ENCODE measurements at regions not wholly inside any gene's neighbourhood (a gene's known extent, or its start where the extent isn't known, plus 50 kb on each side); places are given as distances from the start of the nearest gene placed in this dataset.

- Histone ChIP-seq H3K4me3 (ENCODE audit: low read length in 2 of 2) (no peak overlapping the region), H3K36me3 (ENCODE audit: control insufficient read depth in 1 of 2, insufficient read depth in 2 of 2, low read length in 1 of 2) (no peaks in the 10 kb centered on the region), H3K27ac (ENCODE audit: low read depth in 1 of 2, low read length in 2 of 2) (no peak overlapping the region), H3K9me3 (ENCODE audit: control insufficient read depth, low read length) (no peaks in the 10 kb centered on the region), H3K27me3 (ENCODE audit: control insufficient read depth in 1 of 2, insufficient read depth in 2 of 2, low read length in 1 of 2) (no peaks in the 10 kb centered on the region), H3K4me1 (ENCODE audit: control insufficient read depth in 1 of 2, insufficient read depth in 2 of 2, low read length in 2 of 2) (no peaks in the 10 kb centered on the region)
- 81 to 84% methylated on average over 3 of the region's 3 CpGs for WGBS, 2 donors
- DNase-seq (no peak), ATAC-seq (ENCODE audit: low FRiP score) (no peak)
- intact Hi-C loops (cut with DNase I): no loop called here
Observed at GRCh38 chrX:7244405-7244804, 96.5 kb upstream of the PUDP start.

GRCh38 chrX:7242613-7243012 lies 94.7 kb upstream of the PUDP start:
- H3K36me3 ChIP-seq (ENCODE audit: control insufficient read depth in 1 of 2, insufficient read depth in 2 of 2, low read length in 1 of 2): no peaks in the 10 kb centered on the region
- ATAC-seq (ENCODE audit: low FRiP score): no peak

GRCh38 chrX:7240929-7241328 lies 93.0 kb upstream of the PUDP start:
- Histone ChIP-seq H3K27me3 (ENCODE audit: control insufficient read depth in 1 of 2, insufficient read depth in 2 of 2, low read length in 1 of 2) (no peaks in the 10 kb centered on the region), H3K9me3 (ENCODE audit: control insufficient read depth, low read length) (no peaks in the 10 kb centered on the region), H3K4me1 (ENCODE audit: control insufficient read depth in 1 of 2, insufficient read depth in 2 of 2, low read length in 2 of 2) (no peaks in the 10 kb centered on the region), H3K36me3 (ENCODE audit: control insufficient read depth in 1 of 2, insufficient read depth in 2 of 2, low read length in 1 of 2) (no peaks in the 10 kb centered on the region), H3K4me3 (ENCODE audit: low read length in 2 of 2) (no peak overlapping the region), H3K27ac (ENCODE audit: low read depth in 1 of 2, low read length in 2 of 2) (no peak overlapping the region)
- DNase-seq (no peak), ATAC-seq (ENCODE audit: low FRiP score) (no peak)
- intact Hi-C loops (cut with DNase I): no loop called here
- 85 to 93% methylated on average over 2 of the region's 2 CpGs for WGBS, 2 donors

More at GRCh38 chrX:7242613-7243012, 94.7 kb upstream of the PUDP start:
- intact Hi-C loops (cut with DNase I): no loop called here
- H3K4me1 ChIP-seq (ENCODE audit: control insufficient read depth in 1 of 2, insufficient read depth in 2 of 2, low read length in 2 of 2): no peaks in the 10 kb centered on the region
- no peaks in the 10 kb centered on the region for H3K27me3 ChIP-seq (ENCODE audit: control insufficient read depth in 1 of 2, insufficient read depth in 2 of 2, low read length in 1 of 2)
- whole genome bisulfite sequencing, 2 donors: 96 to 100% methylated on average over 1 of the region's 1 CpG
- no peak for DNase-seq
- no peak overlapping the region for H3K27ac ChIP-seq (ENCODE audit: low read depth in 1 of 2, low read length in 2 of 2)
- no peak overlapping the region for H3K4me3 ChIP-seq (ENCODE audit: low read length in 2 of 2)
- H3K9me3 ChIP-seq (ENCODE audit: control insufficient read depth, low read length): no peaks in the 10 kb centered on the region

GRCh38 chrX:7235071-7235470 lies 87.1 kb upstream of the PUDP start:
- no peaks in the 10 kb centered on the region for H3K4me1 ChIP-seq (ENCODE audit: control insufficient read depth in 1 of 2, insufficient read depth in 2 of 2, low read length in 2 of 2)
- no peak overlapping the region for H3K27ac ChIP-seq (ENCODE audit: low read depth in 1 of 2, low read length in 2 of 2)
- intact Hi-C loops (cut with DNase I): no loop called here
- H3K4me3 ChIP-seq (ENCODE audit: low read length in 2 of 2): no peak overlapping the region
- no peaks in the 10 kb centered on the region for H3K36me3 ChIP-seq (ENCODE audit: control insufficient read depth in 1 of 2, insufficient read depth in 2 of 2, low read length in 1 of 2)
- no peak for DNase-seq
- H3K27me3 ChIP-seq (ENCODE audit: control insufficient read depth in 1 of 2, insufficient read depth in 2 of 2, low read length in 1 of 2): no peaks in the 10 kb centered on the region
- no peak for ATAC-seq (ENCODE audit: low FRiP score)
- H3K9me3 ChIP-seq (ENCODE audit: control insufficient read depth, low read length): no peaks in the 10 kb centered on the region

DNA sequence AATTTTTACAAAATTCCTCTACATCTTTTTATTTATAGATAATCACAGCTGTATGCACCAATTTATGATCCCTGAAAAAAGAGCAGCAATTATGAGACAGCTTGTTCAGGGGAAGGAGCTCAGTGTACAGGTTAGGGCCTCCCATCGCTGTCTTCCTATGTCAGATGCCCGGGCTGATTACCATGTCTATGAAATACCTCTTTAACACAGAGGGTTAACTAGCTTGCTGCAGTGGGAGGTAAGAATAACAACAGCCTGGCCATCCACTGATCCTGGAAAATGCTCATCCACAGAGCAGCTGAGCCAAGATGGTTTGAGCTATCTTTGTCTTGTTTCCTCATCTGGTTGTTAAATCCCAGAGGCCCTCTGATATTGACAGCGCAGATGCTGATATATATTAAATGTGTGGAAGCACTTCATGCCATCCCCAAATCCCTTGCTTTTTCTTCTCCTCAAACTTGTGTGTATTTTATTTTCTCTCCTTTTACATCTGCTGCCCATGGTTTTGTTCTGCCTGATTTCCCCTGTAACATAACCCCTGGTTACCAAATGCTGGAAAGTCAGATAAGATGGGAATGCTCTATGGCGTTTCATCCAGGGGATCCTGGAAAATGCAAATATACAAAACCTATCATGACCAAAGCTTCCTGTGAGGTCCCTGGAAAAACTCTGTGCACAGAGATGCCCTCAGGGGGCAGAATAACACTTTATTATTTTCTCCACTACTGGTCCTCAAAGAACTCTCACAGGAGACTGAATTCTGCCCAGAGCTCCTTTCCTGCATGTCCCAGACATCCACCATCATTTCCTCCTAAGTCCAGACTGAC lies 85.8 kb upstream of the PUDP start:
- Histone ChIP-seq H3K27ac (ENCODE audit: low read depth in 1 of 2, low read length in 2 of 2) (no peak overlapping the region), H3K9me3 (ENCODE audit: control insufficient read depth, low read length) (no peaks in the 10 kb centered on the region), H3K4me3 (ENCODE audit: low read length in 2 of 2) (no peak overlapping the region), H3K36me3 (ENCODE audit: control insufficient read depth in 1 of 2, insufficient read depth in 2 of 2, low read length in 1 of 2) (no peaks in the 10 kb centered on the region), H3K4me1 (ENCODE audit: control insufficient read depth in 1 of 2, insufficient read depth in 2 of 2, low read length in 2 of 2) (no peaks in the 10 kb centered on the region), H3K27me3 (ENCODE audit: control insufficient read depth in 1 of 2, insufficient read depth in 2 of 2, low read length in 1 of 2) (no peaks in the 10 kb centered on the region)
- intact Hi-C loops (cut with DNase I): no loop called here
- WGBS, 2 donors: 62 to 76% methylated on average over 4 of the region's 4 CpGs
- ATAC-seq (ENCODE audit: low FRiP score) (no peak), DNase-seq (no peak)

DNA sequence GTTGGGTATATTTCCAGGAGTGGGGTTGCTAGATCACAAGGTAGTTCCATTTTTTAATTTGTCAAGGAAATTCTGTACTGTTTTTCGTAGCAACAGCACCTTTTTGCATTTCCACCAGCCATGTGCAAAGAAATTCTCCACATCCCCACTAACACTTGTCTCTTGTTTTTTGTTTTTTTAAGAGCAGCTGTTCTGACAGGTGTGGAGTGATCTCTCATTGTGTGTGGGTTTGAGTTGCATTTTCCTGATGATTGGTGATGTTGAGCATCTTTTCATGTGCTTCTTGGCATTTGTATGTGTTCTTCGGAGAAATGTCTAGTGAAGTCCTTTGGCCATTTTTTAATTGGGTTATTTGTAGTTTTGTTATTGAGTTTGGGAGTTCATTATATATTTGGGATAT lies 80.3 kb upstream of the PUDP start:
- Histone ChIP-seq H3K9me3 (ENCODE audit: control insufficient read depth, low read length) (no peaks in the 10 kb centered on the region), H3K27me3 (ENCODE audit: control insufficient read depth in 1 of 2, insufficient read depth in 2 of 2, low read length in 1 of 2) (no peaks in the 10 kb centered on the region), H3K36me3 (ENCODE audit: control insufficient read depth in 1 of 2, insufficient read depth in 2 of 2, low read length in 1 of 2) (no peaks in the 10 kb centered on the region), H3K4me3 (ENCODE audit: low read length in 2 of 2) (no peak overlapping the region), H3K27ac (ENCODE audit: low read depth in 1 of 2, low read length in 2 of 2) (no peak overlapping the region), H3K4me1 (ENCODE audit: control insufficient read depth in 1 of 2, insufficient read depth in 2 of 2, low read length in 2 of 2) (no peaks in the 10 kb centered on the region)
- ATAC-seq (ENCODE audit: low FRiP score) (no peak), DNase-seq (no peak)
- intact Hi-C loops (cut with DNase I): no loop called here
- WGBS, 2 donors: 94 to 95% methylated on average over 2 of the region's 2 CpGs

GRCh38 chrX:7225338-7225737 lies 77.4 kb upstream of the PUDP start:
- no peaks in the 10 kb centered on the region for H3K36me3 ChIP-seq (ENCODE audit: control insufficient read depth in 1 of 2, insufficient read depth in 2 of 2, low read length in 1 of 2)
- H3K9me3 ChIP-seq (ENCODE audit: control insufficient read depth, low read length): no peaks in the 10 kb centered on the region
- intact Hi-C loops (cut with DNase I): no loop called here
- 69 to 80% methylated on average over 2 of the region's 2 CpGs for WGBS, 2 donors
- ATAC-seq (ENCODE audit: low FRiP score): no peak
- H3K4me1 ChIP-seq (ENCODE audit: control insufficient read depth in 1 of 2, insufficient read depth in 2 of 2, low read length in 2 of 2): no peaks in the 10 kb centered on the region
- H3K4me3 ChIP-seq (ENCODE audit: low read length in 2 of 2): no peak overlapping the region
- DNase-seq: no peak
- no peaks in the 10 kb centered on the region for H3K27me3 ChIP-seq (ENCODE audit: control insufficient read depth in 1 of 2, insufficient read depth in 2 of 2, low read length in 1 of 2)
- H3K27ac ChIP-seq (ENCODE audit: low read depth in 1 of 2, low read length in 2 of 2): no peak overlapping the region

GRCh38 chrX:7223271-7223670 lies 75.3 kb upstream of the PUDP start:
- H3K4me1 ChIP-seq (ENCODE audit: control insufficient read depth in 1 of 2, insufficient read depth in 2 of 2, low read length in 2 of 2): no peaks in the 10 kb centered on the region
- WGBS, 2 donors: 88 to 97% methylated on average over 2 of the region's 2 CpGs
- H3K4me3 ChIP-seq (ENCODE audit: low read length in 2 of 2): no peak overlapping the region
- H3K27me3 ChIP-seq (ENCODE audit: control insufficient read depth in 1 of 2, insufficient read depth in 2 of 2, low read length in 1 of 2): no peaks in the 10 kb centered on the region
- no peak for ATAC-seq (ENCODE audit: low FRiP score)
- no peaks in the 10 kb centered on the region for H3K36me3 ChIP-seq (ENCODE audit: control insufficient read depth in 1 of 2, insufficient read depth in 2 of 2, low read length in 1 of 2)
- intact Hi-C loops (cut with DNase I): no loop called here
- H3K9me3 ChIP-seq (ENCODE audit: control insufficient read depth, low read length): no peaks in the 10 kb centered on the region
- H3K27ac ChIP-seq (ENCODE audit: low read depth in 1 of 2, low read length in 2 of 2): no peak overlapping the region
- no peak for DNase-seq

- Histone ChIP-seq H3K27me3 (ENCODE audit: control insufficient read depth in 1 of 2, insufficient read depth in 2 of 2, low read length in 1 of 2) (no peaks in the 10 kb centered on the region), H3K4me3 (ENCODE audit: low read length in 2 of 2) (no peak overlapping the region), H3K4me1 (ENCODE audit: control insufficient read depth in 1 of 2, insufficient read depth in 2 of 2, low read length in 2 of 2) (no peaks in the 10 kb centered on the region), H3K27ac (ENCODE audit: low read depth in 1 of 2, low read length in 2 of 2) (no peak overlapping the region), H3K36me3 (ENCODE audit: control insufficient read depth in 1 of 2, insufficient read depth in 2 of 2, low read length in 1 of 2) (no peaks in the 10 kb centered on the region), H3K9me3 (ENCODE audit: control insufficient read depth, low read length) (no peaks in the 10 kb centered on the region)
- intact Hi-C loops (cut with DNase I): no loop called here
- no peak for ATAC-seq (ENCODE audit: low FRiP score)
- WGBS, 2 donors: 91 to 92% methylated on average over 10 of the region's 10 CpGs
- DNase-seq: no peak
Observed at GRCh38 chrX:7220121-7220520, 72.2 kb upstream of the PUDP start.

Data from aorta (tissue), 5 donors.